HEK293 (cell line): ENCODE measurements at regions not wholly inside any gene's neighbourhood (a gene's known extent, or its start where the extent isn't known, plus 50 kb on each side); places are given as distances from the start of the nearest gene placed in this dataset.
"Not testable (repeated sequence)": the region's sequence is repeated elsewhere in the genome, so short reads cannot be mapped to it uniquely, and the experiment has no call there.

Experiments used
- CTCF ChIP-seq: fragments of 450-650 bp; formaldehyde crosslinking; IDR thresholded peaks from 2 replicates; pipeline ENCODE4 v1.5.1; 2016; ENCODE audit warnings: missing biosample characterization, missing genetic modification characterization
- OVOL3 ChIP-seq: fragments of 450-650 bp; formaldehyde crosslinking; IDR thresholded peaks from 2 replicates; pipeline ENCODE4 v1.5.1; 2016; ENCODE audit warnings: missing biosample characterization, missing genetic modification characterization
- YY1 ChIP-seq: fragments of 450-650 bp; formaldehyde crosslinking; IDR thresholded peaks from 2 replicates; pipeline ENCODE4 v1.5.1; 2018; ENCODE audit warnings: missing biosample characterization, missing genetic modification characterization
- ZNF132 ChIP-seq: fragments of 450-650 bp; formaldehyde crosslinking; IDR thresholded peaks from 2 replicates; pipeline ENCODE4 v1.5.1; 2017; ENCODE audit warnings: missing biosample characterization, missing genetic modification characterization, borderline replicate concordance
- ZNF221 ChIP-seq: fragments of 450-650 bp; formaldehyde crosslinking; IDR thresholded peaks from 2 replicates; pipeline ENCODE4 v1.5.1; 2017; ENCODE audit warnings: missing biosample characterization, missing genetic modification characterization, borderline replicate concordance
- ZNF311 ChIP-seq: fragments of 450-650 bp; formaldehyde crosslinking; IDR thresholded peaks from 2 replicates; pipeline ENCODE4 v1.5.1; 2017; ENCODE audit warnings: missing biosample characterization, missing genetic modification characterization, borderline replicate concordance
- ZNF596 ChIP-seq: fragments of 450-650 bp; IDR thresholded peaks from 2 replicates; pipeline ENCODE4 v1.5.0; 2018; ENCODE audit warnings: missing biosample characterization, mild to moderate bottlenecking, missing genetic modification characterization, moderate library complexity
- ZNF670 ChIP-seq: fragments of 450-650 bp; formaldehyde crosslinking; IDR thresholded peaks from 2 replicates; pipeline ENCODE4 v1.5.1; 2016; ENCODE audit warnings: missing biosample characterization, missing genetic modification characterization, low read depth
- ZSCAN16 ChIP-seq: fragments of 450-650 bp; formaldehyde crosslinking; IDR thresholded peaks from 2 replicates; pipeline ENCODE4 v1.5.1; 2016; ENCODE audit warnings: missing biosample characterization, missing genetic modification characterization

- TF ChIP-seq YY1 (tag by site-specific recombination); OVOL3 (tag by site-specific recombination); ZNF596 (tag by site-specific recombination); CTCF (tag by site-specific recombination); ZNF132 (tag by site-specific recombination); ZNF311 (tag by site-specific recombination); ZNF221; ZNF670 (tag by site-specific recombination); ZSCAN16: not testable (repeated sequence)
Measured at GRCh38 chr20:30668418-30668817, 589.0 kb upstream of the DEFB115 start.
